ENCODE measurements at regions not wholly inside any gene's neighbourhood (a gene's known extent, or its start where the extent isn't known, plus 50 kb on each side); places are given as distances from the start of the nearest gene placed in this dataset.

DNA sequence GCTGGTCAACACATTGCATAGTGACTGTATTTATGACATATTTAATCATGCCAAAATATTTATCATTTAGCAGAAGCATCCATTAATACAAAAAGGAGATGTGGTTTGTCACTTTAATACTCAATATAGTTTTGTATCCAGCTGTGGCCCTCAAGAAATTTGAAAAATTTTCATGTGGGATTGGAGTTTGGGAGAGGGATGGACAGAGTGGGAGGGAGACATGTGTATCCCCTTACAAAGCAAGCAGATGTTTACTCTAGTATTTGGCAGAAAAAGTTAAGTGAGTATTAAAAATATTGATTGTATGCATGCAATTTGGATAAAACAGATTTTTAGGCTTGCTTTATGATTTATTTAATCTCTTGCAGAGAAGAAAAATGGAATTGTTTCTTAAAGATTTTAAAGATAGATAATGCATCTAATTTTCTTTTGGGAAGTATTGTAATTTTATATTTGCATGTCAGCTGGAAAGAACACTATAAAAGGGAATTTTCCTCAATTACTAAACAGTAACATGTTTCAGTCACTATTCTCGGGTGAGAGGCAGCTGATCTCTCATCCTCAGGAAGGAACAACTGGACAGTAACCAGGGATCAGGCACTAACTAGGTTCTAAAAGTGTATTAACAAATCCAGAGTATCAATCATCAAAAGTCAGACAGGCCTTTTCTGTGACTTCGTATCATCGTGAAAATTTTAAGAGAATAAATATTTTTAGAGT lies 1184.7 kb upstream of the NXPH2 start:
- Histone ChIP-seq H3K27me3 (replicated peaks in 2 of 5; ENCODE audit: control insufficient read depth in 4 of 5, insufficient read depth in 5 of 5, low read length in 4 of 5) (no peaks in the 10 kb centered on the region), H3K4me3 (ENCODE audit: control insufficient read depth in 1 of 7, extremely low read depth in 1 of 7, insufficient read depth in 4 of 7, low read depth in 2 of 7, low read length in 6 of 7) (no peak overlapping the region), H3K27ac (ENCODE audit: insufficient read depth in 1 of 2, low read depth in 1 of 2, low read length in 2 of 2, poor library complexity in 1 of 2, severe bottlenecking in 2 of 2) (no peak overlapping the region), H3K4me1 (ENCODE audit: control extremely low read depth in 1 of 4, control insufficient read depth in 4 of 4, insufficient read depth in 4 of 4, low read length in 3 of 4) (no peaks in the 10 kb centered on the region), H3K9me3 (ENCODE audit: control extremely low read depth in 1 of 5, control insufficient read depth in 4 of 5, insufficient read depth in 2 of 5, low read depth in 1 of 5, low read length in 4 of 5) (no peaks in the 10 kb centered on the region), H3K36me3 (ENCODE audit: control insufficient read depth in 4 of 4, insufficient read depth in 4 of 4, low read length in 3 of 4) (no peaks in the 10 kb centered on the region)
- no peak for DNase-seq
- WGBS (ENCODE audit: insufficient coverage), result 100% methylated on average over 3 of the region's 3 CpGs
- CTCF ChIA-PET, result no interaction called here
- POLR2A ChIA-PET, result no interaction called here

DNA sequence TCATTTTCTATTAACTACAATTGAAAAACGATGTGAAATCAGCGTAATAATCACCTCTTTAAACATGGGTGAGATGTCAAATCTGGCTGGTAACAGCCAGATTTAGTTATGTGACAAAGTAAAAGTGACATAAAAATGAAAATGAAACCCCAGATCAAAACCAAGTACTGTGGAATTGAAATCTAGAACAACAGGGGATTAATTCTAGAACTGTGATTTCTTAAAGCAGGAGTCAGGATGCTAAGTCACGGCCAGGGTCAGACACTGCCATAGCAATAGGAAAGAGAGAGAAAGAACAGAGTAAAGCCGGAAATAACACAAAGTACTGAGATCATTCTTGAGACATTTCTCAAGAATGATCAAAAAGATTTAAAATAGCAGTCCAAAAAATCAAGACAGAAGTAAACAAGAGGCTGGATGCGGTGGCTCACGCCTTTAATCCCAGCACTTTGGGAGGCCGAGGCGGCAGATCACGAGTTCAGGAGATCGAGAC lies 1183.7 kb upstream of the NXPH2 start:
- no peaks in the 10 kb centered on the region for H3K9me3 ChIP-seq (ENCODE audit: control extremely low read depth in 1 of 5, control insufficient read depth in 4 of 5, insufficient read depth in 2 of 5, low read depth in 1 of 5, low read length in 4 of 5)
- CTCF ChIA-PET, result no interaction called here
- POLR2A ChIA-PET, result no interaction called here
- H3K36me3 ChIP-seq (ENCODE audit: control insufficient read depth in 4 of 4, insufficient read depth in 4 of 4, low read length in 3 of 4), result no peaks in the 10 kb centered on the region
- H3K4me3 ChIP-seq (ENCODE audit: control insufficient read depth in 1 of 7, extremely low read depth in 1 of 7, insufficient read depth in 4 of 7, low read depth in 2 of 7, low read length in 6 of 7), result no peak overlapping the region
- H3K27me3 ChIP-seq (replicated peaks in 2 of 5; ENCODE audit: control insufficient read depth in 4 of 5, insufficient read depth in 5 of 5, low read length in 4 of 5), result no peaks in the 10 kb centered on the region
- H3K27ac ChIP-seq (ENCODE audit: insufficient read depth in 1 of 2, low read depth in 1 of 2, low read length in 2 of 2, poor library complexity in 1 of 2, severe bottlenecking in 2 of 2), result no peak overlapping the region
- 94% methylated on average over 4 of the region's 10 CpGs for WGBS (ENCODE audit: insufficient coverage)
- no peaks in the 10 kb centered on the region for H3K4me1 ChIP-seq (ENCODE audit: control extremely low read depth in 1 of 4, control insufficient read depth in 4 of 4, insufficient read depth in 4 of 4, low read length in 3 of 4)
- no peak for DNase-seq

DNA sequence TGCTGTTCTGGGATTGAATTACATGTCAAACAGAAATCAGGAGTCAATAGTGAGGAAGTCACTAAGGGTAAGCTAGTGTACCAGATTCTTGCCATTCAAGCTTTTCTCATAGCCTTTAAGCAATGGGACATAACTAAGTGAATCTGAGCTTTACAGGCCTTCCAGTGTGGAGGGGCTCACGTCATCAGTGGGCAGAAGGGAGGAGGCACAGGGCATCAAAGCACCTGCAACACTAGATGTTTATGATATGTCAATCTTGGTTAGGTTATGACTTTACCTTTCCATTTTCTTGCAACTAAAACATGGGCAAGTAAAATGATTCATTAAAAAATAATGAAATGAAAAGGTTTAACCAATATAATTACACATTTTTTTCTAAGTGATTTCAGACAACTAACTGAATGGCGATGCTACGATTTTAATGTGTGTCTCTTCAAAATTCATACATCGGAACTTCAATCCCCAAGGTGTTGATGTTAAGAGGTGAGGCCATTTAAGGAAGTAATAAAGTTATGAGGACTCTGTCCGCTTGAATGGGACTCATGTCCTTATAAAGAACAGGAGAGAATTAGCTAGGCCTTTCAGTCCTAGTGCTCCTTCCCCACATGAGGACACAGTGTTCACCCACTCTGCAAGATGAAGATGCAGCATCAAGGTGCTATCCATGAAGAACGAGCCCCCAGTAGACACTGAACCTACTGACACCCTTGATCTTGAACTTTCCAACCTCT lies 1169.2 kb upstream of the NXPH2 start:
- 93% methylated on average over 2 of the region's 6 CpGs for WGBS (ENCODE audit: insufficient coverage)
- POLR2A ChIA-PET, result no interaction called here
- H3K27ac ChIP-seq (ENCODE audit: insufficient read depth in 1 of 2, low read depth in 1 of 2, low read length in 2 of 2, poor library complexity in 1 of 2, severe bottlenecking in 2 of 2), result no peak overlapping the region
- H3K4me1 ChIP-seq (ENCODE audit: control extremely low read depth in 1 of 4, control insufficient read depth in 4 of 4, insufficient read depth in 4 of 4, low read length in 3 of 4), result no peaks in the 10 kb centered on the region
- CTCF ChIA-PET, result no interaction called here
- H3K36me3 ChIP-seq (ENCODE audit: control insufficient read depth in 4 of 4, insufficient read depth in 4 of 4, low read length in 3 of 4), result no peaks in the 10 kb centered on the region
- H3K27me3 ChIP-seq (replicated peaks in 2 of 5; ENCODE audit: control insufficient read depth in 4 of 5, insufficient read depth in 5 of 5, low read length in 4 of 5), result no peaks in the 10 kb centered on the region
- DNase-seq, result no peak
- peaks cover 0 to 2% (median 0%) of the 10 kb centered on the region in 5 experiments for H3K9me3 ChIP-seq (ENCODE audit: control extremely low read depth in 1 of 5, control insufficient read depth in 4 of 5, insufficient read depth in 2 of 5, low read depth in 1 of 5, low read length in 4 of 5)
- no peak overlapping the region for H3K4me3 ChIP-seq (ENCODE audit: control insufficient read depth in 1 of 7, extremely low read depth in 1 of 7, insufficient read depth in 4 of 7, low read depth in 2 of 7, low read length in 6 of 7)

DNA sequence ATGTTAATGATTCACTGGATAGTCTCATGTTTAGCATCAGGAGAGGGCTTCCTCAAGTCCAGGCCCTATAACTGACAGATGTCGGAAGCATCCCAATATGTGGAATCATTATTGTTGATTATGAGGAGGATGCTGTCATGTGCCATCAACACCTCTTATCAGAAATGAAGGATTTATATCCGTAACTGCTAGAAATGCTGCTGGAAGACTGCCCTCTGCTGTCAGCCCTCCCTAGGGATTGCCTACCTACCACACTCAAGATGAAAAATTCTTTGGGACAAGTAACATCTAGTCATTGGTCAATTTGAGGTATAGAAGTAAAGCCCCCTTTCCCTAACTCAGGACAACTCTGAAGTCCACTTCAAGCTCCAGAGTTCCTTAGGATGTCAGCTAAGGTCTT lies 1166.5 kb upstream of the NXPH2 start:
- H3K4me3 ChIP-seq (ENCODE audit: control insufficient read depth in 1 of 7, extremely low read depth in 1 of 7, insufficient read depth in 4 of 7, low read depth in 2 of 7, low read length in 6 of 7), result no peak overlapping the region
- H3K36me3 ChIP-seq (ENCODE audit: control insufficient read depth in 4 of 4, insufficient read depth in 4 of 4, low read length in 3 of 4), result no peaks in the 10 kb centered on the region
- ChIA-PET CTCF (no interaction called here), POLR2A (no interaction called here)
- DNase-seq, result no peak
- no peak overlapping the region for H3K27ac ChIP-seq (ENCODE audit: insufficient read depth in 1 of 2, low read depth in 1 of 2, low read length in 2 of 2, poor library complexity in 1 of 2, severe bottlenecking in 2 of 2)
- WGBS (ENCODE audit: insufficient coverage), result 80% methylated on average over 1 of the region's 2 CpGs
- no peaks in the 10 kb centered on the region for H3K9me3 ChIP-seq (ENCODE audit: control extremely low read depth in 1 of 5, control insufficient read depth in 4 of 5, insufficient read depth in 2 of 5, low read depth in 1 of 5, low read length in 4 of 5)
- no peaks in the 10 kb centered on the region for H3K27me3 ChIP-seq (replicated peaks in 2 of 5; ENCODE audit: control insufficient read depth in 4 of 5, insufficient read depth in 5 of 5, low read length in 4 of 5)
- no peaks in the 10 kb centered on the region for H3K4me1 ChIP-seq (ENCODE audit: control extremely low read depth in 1 of 4, control insufficient read depth in 4 of 4, insufficient read depth in 4 of 4, low read length in 3 of 4)

DNA sequence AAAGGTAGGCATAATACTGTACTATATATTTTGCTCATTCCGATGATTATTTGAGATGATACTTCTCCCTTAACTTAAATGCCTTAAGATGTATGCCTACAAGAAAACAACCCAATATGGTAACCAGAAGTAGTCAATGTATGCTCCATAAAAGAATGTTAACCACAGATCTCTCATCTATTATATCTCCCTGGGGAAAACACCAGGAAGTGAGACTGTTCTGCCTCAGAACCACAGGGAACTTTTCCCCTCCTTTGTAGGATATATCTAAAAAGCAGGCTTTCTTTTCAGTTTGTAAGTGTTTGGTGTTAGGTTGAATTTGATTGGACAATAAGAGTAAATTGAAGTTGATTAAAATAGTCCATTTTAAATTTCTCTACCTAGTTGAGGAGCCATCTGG lies 1160.5 kb upstream of the NXPH2 start:
- H3K36me3 ChIP-seq (ENCODE audit: control insufficient read depth in 4 of 4, insufficient read depth in 4 of 4, low read length in 3 of 4), result no peaks in the 10 kb centered on the region
- H3K9me3 ChIP-seq (ENCODE audit: control extremely low read depth in 1 of 5, control insufficient read depth in 4 of 5, insufficient read depth in 2 of 5, low read depth in 1 of 5, low read length in 4 of 5), result no peaks in the 10 kb centered on the region
- no peaks in the 10 kb centered on the region for H3K4me1 ChIP-seq (ENCODE audit: control extremely low read depth in 1 of 4, control insufficient read depth in 4 of 4, insufficient read depth in 4 of 4, low read length in 3 of 4)
- DNase-seq, result no peak
- WGBS (ENCODE audit: insufficient coverage), result no CpG with 5 or more reads among the region's 1 CpG
- ChIA-PET POLR2A (no interaction called here), CTCF (no interaction called here)
- peaks cover 0 to 2% (median 0%) of the 10 kb centered on the region in 5 experiments for H3K27me3 ChIP-seq (replicated peaks in 2 of 5; ENCODE audit: control insufficient read depth in 4 of 5, insufficient read depth in 5 of 5, low read length in 4 of 5)
- H3K4me3 ChIP-seq (ENCODE audit: control insufficient read depth in 1 of 7, extremely low read depth in 1 of 7, insufficient read depth in 4 of 7, low read depth in 2 of 7, low read length in 6 of 7), result no peak overlapping the region
- H3K27ac ChIP-seq (ENCODE audit: insufficient read depth in 1 of 2, low read depth in 1 of 2, low read length in 2 of 2, poor library complexity in 1 of 2, severe bottlenecking in 2 of 2), result no peak overlapping the region

DNA sequence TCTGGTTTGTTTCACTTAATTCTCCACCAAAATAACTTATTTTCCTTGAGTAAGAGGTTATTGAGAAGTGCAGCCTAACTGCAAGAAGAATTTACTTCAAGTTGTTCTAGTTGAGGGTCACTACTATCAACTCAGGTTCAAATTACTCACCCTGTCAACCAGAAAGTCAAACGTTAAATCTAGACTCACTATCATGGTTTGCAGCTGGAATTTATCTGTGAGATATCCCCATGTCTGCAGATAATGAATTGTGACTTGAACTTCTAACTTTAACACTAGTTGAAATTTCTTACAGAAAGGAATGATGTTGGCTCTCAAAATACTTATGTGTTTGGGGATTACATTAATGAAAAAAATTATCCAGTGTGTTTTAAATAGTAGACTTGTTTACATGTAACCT lies 1145.7 kb upstream of the NXPH2 start:
- H3K9me3 ChIP-seq (ENCODE audit: control extremely low read depth in 1 of 5, control insufficient read depth in 4 of 5, insufficient read depth in 2 of 5, low read depth in 1 of 5, low read length in 4 of 5), result no peaks in the 10 kb centered on the region
- WGBS (ENCODE audit: insufficient coverage), result no CpG with 5 or more reads among the region's 1 CpG
- no peak for DNase-seq
- no peak overlapping the region for H3K4me3 ChIP-seq (ENCODE audit: control insufficient read depth in 1 of 7, extremely low read depth in 1 of 7, insufficient read depth in 4 of 7, low read depth in 2 of 7, low read length in 6 of 7)
- H3K27me3 ChIP-seq (replicated peaks in 2 of 5; ENCODE audit: control insufficient read depth in 4 of 5, insufficient read depth in 5 of 5, low read length in 4 of 5), result no peaks in the 10 kb centered on the region
- H3K27ac ChIP-seq (ENCODE audit: insufficient read depth in 1 of 2, low read depth in 1 of 2, low read length in 2 of 2, poor library complexity in 1 of 2, severe bottlenecking in 2 of 2), result no peak overlapping the region
- ChIA-PET CTCF (no interaction called here), POLR2A (no interaction called here)
- no peaks in the 10 kb centered on the region for H3K4me1 ChIP-seq (ENCODE audit: control extremely low read depth in 1 of 4, control insufficient read depth in 4 of 4, insufficient read depth in 4 of 4, low read length in 3 of 4)
- H3K36me3 ChIP-seq (ENCODE audit: control insufficient read depth in 4 of 4, insufficient read depth in 4 of 4, low read length in 3 of 4), result no peaks in the 10 kb centered on the region

DNA sequence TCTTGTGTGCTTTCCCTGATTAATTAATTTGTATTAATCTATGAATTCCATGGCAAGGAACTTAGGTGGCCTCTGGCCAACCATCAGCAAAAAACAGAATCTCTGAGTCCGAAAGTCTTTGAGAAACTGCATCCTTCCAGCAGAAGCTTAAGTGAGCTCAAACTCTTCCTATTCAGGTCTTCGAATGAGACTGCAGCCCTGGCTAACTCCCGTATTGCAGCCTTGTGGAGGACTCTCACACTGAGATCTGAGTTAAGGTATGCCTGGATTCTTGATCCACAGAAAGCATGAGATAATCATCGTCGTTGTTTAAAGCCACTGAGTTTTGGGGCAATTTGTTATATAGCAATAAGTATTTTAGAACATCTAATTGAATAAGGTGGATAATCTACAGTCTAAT lies 1143.9 kb upstream of the NXPH2 start:
- H3K9me3 ChIP-seq (ENCODE audit: control extremely low read depth in 1 of 5, control insufficient read depth in 4 of 5, insufficient read depth in 2 of 5, low read depth in 1 of 5, low read length in 4 of 5), result no peaks in the 10 kb centered on the region
- H3K27ac ChIP-seq (ENCODE audit: insufficient read depth in 1 of 2, low read depth in 1 of 2, low read length in 2 of 2, poor library complexity in 1 of 2, severe bottlenecking in 2 of 2), result no peak overlapping the region
- WGBS (ENCODE audit: insufficient coverage), result 91% methylated on average over 3 of the region's 5 CpGs
- ChIA-PET POLR2A (no interaction called here), CTCF (no interaction called here)
- no peaks in the 10 kb centered on the region for H3K27me3 ChIP-seq (replicated peaks in 2 of 5; ENCODE audit: control insufficient read depth in 4 of 5, insufficient read depth in 5 of 5, low read length in 4 of 5)
- H3K4me1 ChIP-seq (ENCODE audit: control extremely low read depth in 1 of 4, control insufficient read depth in 4 of 4, insufficient read depth in 4 of 4, low read length in 3 of 4), result no peaks in the 10 kb centered on the region
- no peak for DNase-seq
- H3K36me3 ChIP-seq (ENCODE audit: control insufficient read depth in 4 of 4, insufficient read depth in 4 of 4, low read length in 3 of 4), result no peaks in the 10 kb centered on the region
- no peak overlapping the region for H3K4me3 ChIP-seq (ENCODE audit: control insufficient read depth in 1 of 7, extremely low read depth in 1 of 7, insufficient read depth in 4 of 7, low read depth in 2 of 7, low read length in 6 of 7)
